NCI-H82 (cell line): ENCODE measurements at regions not wholly inside any gene's neighbourhood (a gene's known extent, or its start where the extent isn't known, plus 50 kb on each side); places are given as distances from the start of the nearest gene placed in this dataset.
A peak's percentile ranks its signal among the peaks of the same experiment; 100 is the strongest.
"Not testable (repeated sequence)": the region's sequence is repeated elsewhere in the genome, so short reads cannot be mapped to it uniquely, and the experiment has no call there.

ENCODE experiments used
- DNase-seq: peaks from one replicate; lab custom pipeline; 2025; lab: John Stamatoyannopoulos, UW

- no peak for DNase-seq
Observed at GRCh38 chr13:90654970-90655369, 692.5 kb upstream of the MIR17HG start.

- not testable (repeated sequence) for DNase-seq
Observed at GRCh38 chr13:90664200-90664599, 683.3 kb upstream of the MIR17HG start.

GRCh38 chr13:90673746-90674145, 673.7 kb upstream of the MIR17HG start:
- DNase-seq, result peak; percentile 44

- peak; percentile 9 for DNase-seq
Observed at GRCh38 chr13:90675129-90675528, 672.4 kb upstream of the MIR17HG start.

- no peak for DNase-seq
Observed at GRCh38 chr13:90680826-90681225, 666.7 kb upstream of the MIR17HG start.

GRCh38 chr13:90683711-90684131, 663.8 kb upstream of the MIR17HG start:
- peak; percentile 17 for DNase-seq

- no peak for DNase-seq
Observed at GRCh38 chr13:90686442-90686841, 661.0 kb upstream of the MIR17HG start.

GRCh38 chr13:90689111-90689510, 658.4 kb upstream of the MIR17HG start:
- no peak for DNase-seq

GRCh38 chr13:90690458-90691080, 656.9 kb upstream of the MIR17HG start:
- DNase-seq, result no peak

GRCh38 chr13:90696254-90696653, 651.2 kb upstream of the MIR17HG start:
- DNase-seq, result no peak

- DNase-seq, result no peak
Observed at GRCh38 chr13:90696656-90697055, 650.8 kb upstream of the MIR17HG start.

- DNase-seq, result no peak
Observed at GRCh38 chr13:90700340-90700739, 647.1 kb upstream of the MIR17HG start.

GRCh38 chr13:90701264-90701663, 646.2 kb upstream of the MIR17HG start:
- no peak for DNase-seq

GRCh38 chr13:90702050-90702449, 645.4 kb upstream of the MIR17HG start:
- DNase-seq, result no peak

- DNase-seq, result peak; percentile 93
Observed at GRCh38 chr13:90706631-90707030, 640.9 kb upstream of the MIR17HG start.

- DNase-seq, result no peak
Observed at GRCh38 chr13:90708128-90708527, 639.4 kb upstream of the MIR17HG start.

- peak; percentile 47 for DNase-seq
Observed at GRCh38 chr13:90709319-90709718, 638.2 kb upstream of the MIR17HG start.

- DNase-seq, result no peak
Observed at GRCh38 chr13:90710164-90710759, 637.2 kb upstream of the MIR17HG start.

- DNase-seq, result no peak
Observed at GRCh38 chr13:90713441-90714133, 633.9 kb upstream of the MIR17HG start.

GRCh38 chr13:90715485-90715884, 632.0 kb upstream of the MIR17HG start:
- no peak for DNase-seq

GRCh38 chr13:90717451-90717936, 630.0 kb upstream of the MIR17HG start:
- no peak for DNase-seq

GRCh38 chr13:90719461-90719860, 628.0 kb upstream of the MIR17HG start:
- no peak for DNase-seq

GRCh38 chr13:90721937-90722336, 625.5 kb upstream of the MIR17HG start:
- DNase-seq, result no peak
